Endothelial cell of umbilical vein (primary cell): ENCODE measurements at regions not wholly inside any gene's neighbourhood (a gene's known extent, or its start where the extent isn't known, plus 50 kb on each side); places are given as distances from the start of the nearest gene placed in this dataset.

Source experiments
- BruUV-seq: library from RNA; stranded (reverse); fragments of 400-500 nt; replicated peaks from 2 replicates; lab custom pipeline; 2021; lab: Mats Ljungman, UMichigan
- CTCF ChIA-PET: fragments of 300-600, 350-600 bp; sonication (Branson Sonifier 250); formaldehyde crosslinking; loops from one replicate; lab custom pipeline; 2021; ENCODE audit warnings: antibody characterized with exemption, inconsistent platforms; lab: Charles Lee
- POLR2A ChIA-PET: fragments of 300-600, 350-600 bp; sonication (Branson Sonifier 250); formaldehyde crosslinking; loops from one replicate; lab custom pipeline; 2021; ENCODE audit warnings: antibody characterized with exemption, inconsistent platforms; lab: Charles Lee
- DNase-seq: peaks from one replicate; pipeline ENCODE4 v3.0.0-alpha.2; 2011; ENCODE audit warnings: low read depth, low spot score
- FAIRE-seq: peaks from 2 replicates; lab custom pipeline; 2011; peaks lifted over from hg19 to GRCh38; lab: Jason Lieb, UNC
- H2AFZ ChIP-seq: 2 replicates; pipeline ENCODE4 v1.6.0; 2012; ENCODE audit warnings: low read depth, low read length, control low read depth, inconsistent platforms
- H3K27ac ChIP-seq: 2 replicates; pipeline ENCODE4 v1.5.1; 2011; ENCODE audit warnings: low read depth, mild to moderate bottlenecking, control low read depth, low read length, moderate library complexity; ENCODE audit not compliant: insufficient read depth
- H3K27me3 ChIP-seq, 2 experiments: 2 replicates each; pipeline versions ENCODE4 v1.6.0 to v1.6.1; 2011; ENCODE audit warnings: low read length in 2 of 2, mixed read lengths in 1 of 2; ENCODE audit not compliant: control insufficient read depth in 2 of 2, insufficient read depth in 2 of 2
- H3K36me3 ChIP-seq, 2 experiments: 2 replicates in 1 of 2; 3 replicates in 1 of 2; pipeline ENCODE4 v1.5.1; 2011; ENCODE audit warnings: low read length in 2 of 2, mild to moderate bottlenecking in 1 of 2, moderate library complexity in 1 of 2; ENCODE audit not compliant: control insufficient read depth in 2 of 2, insufficient read depth in 2 of 2; ENCODE audit errors: extremely low read depth in 1 of 2
- H3K4me1 ChIP-seq: 3 replicates; pipeline ENCODE4 v1.5.1; 2011; ENCODE audit warnings: mild to moderate bottlenecking, low read length; ENCODE audit not compliant: control insufficient read depth, insufficient read depth; ENCODE audit errors: extremely low read depth
- H3K4me2 ChIP-seq: 2 replicates; pipeline ENCODE4 v1.6.1; 2011; ENCODE audit warnings: low read length, control low read depth, mixed read lengths; ENCODE audit not compliant: insufficient read depth
- H3K4me3 ChIP-seq, 3 experiments: fragments of 200-600 bp in 1 of 3; sonication (generic), shearing (Covaris generic) in 1 of 3; replicated peaks in 1 of 3; 2 replicates each; pipeline ENCODE4 v1.5.1; 2011 to 2016; ENCODE audit warnings: control low read depth in 3 of 3, low read length in 3 of 3, mild to moderate bottlenecking in 2 of 3, inconsistent platforms in 1 of 3, low read depth in 1 of 3, moderate library complexity in 1 of 3; ENCODE audit not compliant: insufficient read depth in 1 of 3
- H3K79me2 ChIP-seq: 2 replicates; pipeline ENCODE4 v1.6.0; 2012; ENCODE audit warnings: low read length, inconsistent platforms; ENCODE audit not compliant: control insufficient read depth, insufficient read depth
- H3K9ac ChIP-seq: replicated peaks from 2 replicates; pipeline ENCODE3; 2011; ENCODE audit warnings: low read length, control low read depth; ENCODE audit not compliant: insufficient read depth; ENCODE audit errors: extremely low read depth
- H3K9me1 ChIP-seq: replicated peaks from 3 replicates; pipeline ENCODE4 v1.6.0; 2011; ENCODE audit warnings: mild to moderate bottlenecking, low read length; ENCODE audit not compliant: control insufficient read depth, insufficient read depth; ENCODE audit errors: extremely low read depth
- H3K9me3 ChIP-seq: replicated peaks from 2 replicates; pipeline ENCODE4 v1.5.1; 2012; ENCODE audit warnings: low read length, inconsistent platforms; ENCODE audit not compliant: control insufficient read depth, insufficient read depth
- H4K20me1 ChIP-seq: replicated peaks from 2 replicates; pipeline ENCODE3; 2011; ENCODE audit warnings: mild to moderate bottlenecking, low read length; ENCODE audit not compliant: control insufficient read depth, insufficient read depth; ENCODE audit errors: extremely low read depth
- CTCF ChIP-seq, 2 donors: IDR thresholded peaks; 1 replicate in 1 of 2; 2 replicates in 1 of 2; pipeline ENCODE4 v1.5.1; 2011; ENCODE audit warnings: low read length in 2 of 2, mild to moderate bottlenecking in 2 of 2, moderate library complexity in 2 of 2, control low read depth in 1 of 2, inconsistent platforms in 1 of 2, low read depth in 1 of 2; ENCODE audit not compliant: insufficient read depth in 1 of 2; ENCODE audit errors: extremely low read depth in 1 of 2
- EZH2 ChIP-seq: IDR thresholded peaks from 2 replicates; pipeline ENCODE4 v1.6.1; 2012; ENCODE audit warnings: borderline replicate concordance, low read depth, mild to moderate bottlenecking, moderate library complexity, low read length, inconsistent platforms; ENCODE audit not compliant: severe bottlenecking
- FOS ChIP-seq: IDR thresholded peaks from 2 replicates; pipeline ENCODE4 v1.6.1; 2011; ENCODE audit warnings: mild to moderate bottlenecking, low read length, moderate library complexity, borderline replicate concordance; ENCODE audit not compliant: insufficient read depth
- GATA2 ChIP-seq: IDR thresholded peaks from 2 replicates; pipeline ENCODE4 v1.7.0; 2011; ENCODE audit warnings: low read depth, mild to moderate bottlenecking, moderate library complexity, mixed read lengths, low read length; ENCODE audit not compliant: insufficient read length, insufficient read depth
- JUN ChIP-seq: IDR thresholded peaks from 2 replicates; pipeline ENCODE4 v1.6.1; 2011; ENCODE audit warnings: borderline replicate concordance, low read depth; ENCODE audit not compliant: insufficient read length, insufficient read depth
- MAX ChIP-seq: IDR thresholded peaks from 2 replicates; pipeline ENCODE4 v1.6.1; 2011; ENCODE audit not compliant: insufficient read depth, insufficient read length
- MYC ChIP-seq: IDR thresholded peaks from one replicate; pipeline ENCODE4 v1.6.1; 2011; ENCODE audit warnings: mild to moderate bottlenecking, low read depth, low read length
- POLR2A ChIP-seq: IDR thresholded peaks from 2 replicates; pipeline ENCODE4 v1.6.1; 2012; ENCODE audit warnings: low read depth, mild to moderate bottlenecking, control low read depth, low read length
- POLR2AphosphoS5 ChIP-seq: IDR thresholded peaks from 2 replicates; pipeline ENCODE4 v1.6.1; 2012; ENCODE audit warnings: low read depth, mild to moderate bottlenecking, control low read depth, low read length, moderate library complexity; ENCODE audit not compliant: insufficient read depth
- dilution Hi-C: fragments of 300-500 bp; cut with MboI; formaldehyde crosslinking; loops from one replicate; pipeline ENCODE4 v1.15.0; 2019; ENCODE audit warnings: low sequenced_read_pairs; ENCODE audit not compliant: extremely low pct_ligation_motif_present
- intact Hi-C: fragments of 100-400 bp; cut with micrococcal nuclease; formaldehyde crosslinking; loops from one replicate; pipeline ENCODE4 v1.10.0; 2022

GRCh38 chr2:172348555-172349288 is 78.7 kb upstream of the ITGA6 start:
- TF ChIP-seq MAX, result no peak
- TF ChIP-seq JUN, result no peak
- TF ChIP-seq GATA2, result no peak
- TF ChIP-seq POLR2A, result no peak
- no peak for TF ChIP-seq CTCF (IDR thresholded peaks at IDR 0.05; ENCODE audit: extremely low read depth in 1 of 2, insufficient read depth in 1 of 2, low read depth in 1 of 2, low read length in 2 of 2)
- no peak for TF ChIP-seq MYC
- no peak for TF ChIP-seq EZH2
- TF ChIP-seq POLR2AphosphoS5, result no peak
- no peak for TF ChIP-seq FOS
- Histone ChIP-seq H3K4me2 (no peak overlapping the region), H3K9me3 (no peaks in the 10 kb centered on the region), H3K9ac (no peak overlapping the region), H2AFZ (no peak overlapping the region), H3K4me3 (no peak overlapping the region), H3K36me3 (no peaks in the 10 kb centered on the region), H3K27me3 (no peaks in the 10 kb centered on the region), H3K4me1 (no peaks in the 10 kb centered on the region), H3K9me1 (no peaks in the 10 kb centered on the region), H4K20me1 (no peaks in the 10 kb centered on the region), H3K79me2 (no peaks in the 10 kb centered on the region), H3K27ac (no peak overlapping the region)
- intact Hi-C loops (no loop called here), dilution Hi-C loops (no loop called here)
- FAIRE-seq (no peak), DNase-seq (no peak)
- CTCF ChIA-PET, result interaction anchor here (0.8 kb wide), 2 partner anchors 10 to 113 kb away, joined by 3 read pairs; no protein-coding TSS in a partner anchor
- BruUV-seq, result no TSS peak
- POLR2A ChIA-PET, result no interaction called here
